Stimulated activated CD8-positive, alpha-beta memory T cell treated with anti-CD3 and anti-CD28 coated beads, Interleukin-7, amount 100 ng/mL, for 1 hour (primary cell): ENCODE measurements at regions not wholly inside any gene's neighbourhood (a gene's known extent, or its start where the extent isn't known, plus 50 kb on each side); places are given as distances from the start of the nearest gene placed in this dataset.

Source experiments
- DNase-seq, 2 donors: peaks; one replicate each; pipeline ENCODE4 v3.0.0-alpha.2; 2020; ENCODE audit warnings: low read depth in 2 of 2

DNA sequence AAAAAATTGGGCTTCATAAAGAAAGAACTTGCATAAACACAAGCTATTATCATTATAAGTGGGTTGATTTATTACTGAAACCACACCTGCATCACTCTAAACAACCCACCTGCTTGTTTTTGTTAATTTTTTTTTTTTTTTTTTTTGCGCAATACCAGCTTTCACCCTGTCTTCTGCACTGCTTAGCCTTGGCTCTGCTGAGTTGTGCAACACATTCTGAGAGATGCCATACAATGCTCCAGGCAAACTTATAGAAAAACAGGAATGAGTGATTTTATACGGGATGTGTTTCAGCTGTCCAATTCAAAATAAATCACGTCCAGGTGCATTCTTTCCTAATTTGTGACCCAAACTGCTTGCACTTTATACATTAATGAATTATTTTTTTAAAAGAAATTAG, 923.6 kb downstream of the GATA3 start:
- no peak for DNase-seq

DNA sequence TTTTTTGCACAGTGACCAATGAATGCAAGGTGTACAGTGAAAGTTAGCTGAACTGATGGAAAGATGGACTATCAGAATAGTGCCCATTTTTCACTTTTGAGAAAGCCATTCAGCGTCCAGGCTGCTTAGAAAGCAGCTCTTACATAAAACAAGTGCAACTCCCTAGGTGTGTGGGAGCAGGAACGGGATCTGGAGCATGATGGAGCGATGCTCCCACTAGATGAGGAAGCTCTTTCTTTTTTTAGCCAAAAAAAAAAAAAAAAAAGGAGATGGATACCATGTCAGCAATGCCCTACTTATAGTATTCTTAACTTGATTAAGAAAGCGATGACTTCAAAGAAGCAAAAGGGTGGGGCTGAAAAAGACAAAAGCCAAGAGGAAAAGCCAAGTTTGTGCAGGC, 925.5 kb downstream of the GATA3 start:
- no peak for DNase-seq

DNA sequence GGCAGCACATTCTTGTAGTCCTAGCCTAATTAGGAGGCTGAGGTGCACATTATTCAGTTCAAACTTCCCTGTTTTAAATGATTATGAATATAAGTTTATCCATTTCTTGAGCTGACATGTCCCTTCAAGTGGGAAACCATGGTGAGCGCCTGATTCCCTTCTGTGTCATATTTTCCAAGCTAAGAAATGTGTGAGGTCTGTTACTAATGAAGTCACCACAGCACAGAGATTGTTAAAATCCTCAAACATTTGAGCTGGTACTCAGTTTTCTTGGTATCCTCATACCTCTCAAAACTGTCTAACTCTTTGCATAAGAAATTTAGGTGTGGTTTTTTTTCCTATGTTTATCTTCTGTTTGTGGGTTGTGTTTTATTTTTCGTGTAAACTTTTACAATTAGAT, 926.8 kb downstream of the GATA3 start:
- DNase-seq, result no peak

DNA sequence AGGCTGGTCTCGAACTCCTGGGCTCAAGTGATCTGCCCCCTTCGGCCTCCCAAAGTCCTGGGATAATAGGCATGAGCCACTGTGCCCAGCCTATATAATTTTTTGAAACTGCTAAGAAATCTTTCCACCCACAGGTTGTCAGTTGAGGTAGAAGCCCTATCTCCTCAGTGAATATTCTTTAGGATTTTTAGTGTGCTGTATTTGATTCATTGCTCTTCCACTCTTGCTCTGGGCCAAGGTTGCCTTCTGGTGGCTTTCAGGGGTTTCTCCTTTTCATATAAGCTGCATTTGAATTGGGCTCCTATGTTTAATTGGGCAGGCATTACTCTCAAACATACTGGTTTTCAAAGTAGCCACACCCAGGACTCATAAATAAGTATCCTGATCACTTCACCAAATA, 931.2 kb downstream of the GATA3 start:
- DNase-seq, result no peak

DNA sequence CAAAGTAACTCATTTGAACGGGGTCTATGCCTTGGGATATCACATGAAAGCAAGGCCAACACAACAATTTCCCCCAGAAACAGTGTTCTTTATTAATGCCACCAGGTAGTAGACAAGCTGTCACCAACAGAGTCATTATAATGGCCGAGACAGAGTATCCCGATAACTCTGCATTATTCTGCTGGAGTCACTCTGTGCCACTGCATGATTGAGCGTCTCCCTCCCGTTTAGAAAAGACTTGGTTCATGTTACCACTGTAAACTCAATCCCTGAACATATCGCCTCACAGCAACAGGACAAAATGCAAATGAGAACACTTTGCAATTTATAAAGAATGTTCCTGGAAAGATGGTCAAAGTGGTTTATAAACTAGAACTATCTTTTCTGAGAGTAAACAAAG, 932.5 kb downstream of the GATA3 start:
- DNase-seq, result no peak

DNA sequence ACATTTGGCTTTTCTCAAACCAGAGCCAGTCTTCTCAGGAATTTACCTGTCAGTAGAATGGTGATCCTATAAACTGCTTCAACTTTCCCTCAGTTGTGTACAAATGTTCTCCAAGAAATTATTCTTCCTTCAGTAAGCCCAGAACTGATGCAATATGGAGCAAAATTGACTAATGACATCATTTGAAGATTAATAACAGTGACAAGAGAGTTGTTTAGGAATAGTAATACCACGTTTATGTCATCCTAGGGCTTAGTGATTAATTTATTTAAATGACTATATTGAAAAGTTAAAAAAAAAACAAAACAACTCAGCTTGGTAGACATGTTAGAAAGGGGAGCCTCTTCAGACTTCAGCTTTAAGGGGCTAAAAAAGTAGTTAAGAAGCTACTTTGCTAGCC, 933.2 kb downstream of the GATA3 start:
- DNase-seq, result no peak

DNA sequence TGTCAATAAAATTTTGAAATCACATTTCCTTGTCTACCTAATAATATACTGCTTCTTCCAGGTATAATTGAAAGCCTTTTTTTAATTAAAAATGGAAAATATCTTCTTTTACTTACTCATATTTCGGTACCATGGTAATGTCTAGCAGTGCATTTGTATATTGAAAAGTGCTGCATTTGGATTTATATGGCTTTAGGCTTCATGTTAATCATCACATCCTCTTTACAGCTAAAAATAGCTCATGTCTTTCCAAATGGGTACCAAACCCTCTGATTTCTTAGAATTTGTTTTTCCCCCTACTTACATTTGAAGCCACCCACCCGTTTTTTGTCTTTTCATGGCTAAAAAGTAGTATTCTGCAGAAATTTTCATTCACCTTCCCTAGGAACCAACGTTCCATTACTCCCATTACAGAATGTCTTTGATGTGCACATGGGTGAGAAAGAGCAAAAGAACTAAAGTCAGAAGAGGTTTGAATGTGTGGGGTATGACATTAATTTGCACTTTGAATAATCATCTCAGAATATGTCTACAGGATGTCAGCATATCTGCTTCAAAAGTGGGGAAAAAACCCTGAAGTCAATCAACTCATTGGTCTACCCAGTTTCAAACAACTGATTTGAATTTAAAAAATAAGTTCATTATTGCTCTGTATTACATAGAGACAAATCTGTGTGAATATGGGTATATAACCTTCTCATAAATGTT, 935.9 kb downstream of the GATA3 start:
- DNase-seq, result no peak

DNA sequence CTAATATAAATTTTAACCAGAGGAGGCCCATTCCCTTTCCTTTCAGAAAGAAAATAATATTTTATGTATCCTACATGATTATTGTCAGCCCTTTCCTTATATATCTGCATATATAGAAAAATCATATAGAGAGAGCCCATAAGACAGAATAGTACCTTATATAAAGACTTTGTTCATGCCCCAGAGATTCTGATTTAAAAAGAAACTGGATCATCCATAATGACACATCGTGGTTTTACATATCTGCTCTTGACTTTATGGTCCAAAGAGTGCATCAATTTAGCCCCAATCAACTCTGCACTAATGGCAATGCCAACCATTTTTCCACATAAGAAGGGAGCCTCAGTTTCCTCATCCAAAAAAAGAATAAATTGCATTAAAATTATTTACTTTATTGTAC, 937.5 kb downstream of the GATA3 start:
- no peak for DNase-seq

DNA sequence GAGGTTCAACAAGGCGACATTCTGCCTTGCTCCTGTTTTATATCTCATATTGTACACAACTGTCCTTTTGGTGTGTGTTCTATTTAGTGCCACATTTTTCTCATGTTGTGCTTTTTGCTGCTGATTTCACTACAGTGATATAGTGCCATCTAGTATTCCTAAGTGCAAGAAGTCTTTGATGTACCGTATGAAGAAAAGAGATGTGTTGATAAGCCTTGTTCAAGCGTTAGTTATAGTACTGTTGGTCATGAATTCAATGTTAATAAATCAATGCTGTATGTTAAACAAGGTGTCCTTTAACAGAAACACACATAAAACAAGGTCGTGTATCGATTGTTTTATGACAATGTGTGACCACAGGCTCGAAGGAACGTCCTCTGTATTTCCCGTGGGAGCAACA, 939.4 kb downstream of the GATA3 start:
- no peak for DNase-seq

DNA sequence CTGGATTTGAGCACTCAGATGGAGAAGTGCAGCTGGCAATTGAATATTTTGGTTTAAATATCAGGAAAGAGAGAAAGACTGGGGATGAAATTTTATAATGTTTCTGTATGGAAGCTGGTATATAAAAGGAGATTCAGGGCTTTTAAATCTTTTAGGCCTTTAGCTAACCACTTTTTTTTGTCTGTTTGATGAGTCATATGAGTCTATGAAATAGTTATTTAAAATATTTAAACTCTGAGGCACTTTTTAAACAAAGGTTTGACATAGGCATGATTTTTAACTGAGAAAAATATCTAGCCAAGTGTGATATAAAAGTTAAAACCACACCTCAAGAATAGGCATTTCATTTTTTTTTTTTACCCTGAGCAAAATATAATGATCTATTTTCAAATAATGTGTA, 944.3 kb downstream of the GATA3 start:
- no peak for DNase-seq

DNA sequence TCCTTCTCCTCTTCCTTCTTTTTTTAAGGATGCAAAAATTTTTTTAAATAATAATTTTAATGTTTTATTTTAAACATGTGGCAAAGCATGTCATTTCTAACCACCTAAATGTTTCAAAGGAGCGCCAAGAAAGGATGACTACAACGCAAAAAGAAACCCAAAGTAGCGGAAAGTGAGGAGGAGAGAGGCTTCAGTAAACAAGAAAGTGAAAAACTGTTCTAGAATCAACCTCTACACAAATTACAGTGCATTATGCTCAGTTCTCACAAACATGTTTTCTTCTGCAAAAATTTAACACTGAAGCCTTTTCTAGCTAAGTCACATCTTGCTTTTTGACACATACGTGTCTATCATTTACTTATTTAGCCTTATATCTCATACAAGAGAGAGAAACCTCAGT, 948.6 kb downstream of the GATA3 start:
- DNase-seq, result no peak

DNA sequence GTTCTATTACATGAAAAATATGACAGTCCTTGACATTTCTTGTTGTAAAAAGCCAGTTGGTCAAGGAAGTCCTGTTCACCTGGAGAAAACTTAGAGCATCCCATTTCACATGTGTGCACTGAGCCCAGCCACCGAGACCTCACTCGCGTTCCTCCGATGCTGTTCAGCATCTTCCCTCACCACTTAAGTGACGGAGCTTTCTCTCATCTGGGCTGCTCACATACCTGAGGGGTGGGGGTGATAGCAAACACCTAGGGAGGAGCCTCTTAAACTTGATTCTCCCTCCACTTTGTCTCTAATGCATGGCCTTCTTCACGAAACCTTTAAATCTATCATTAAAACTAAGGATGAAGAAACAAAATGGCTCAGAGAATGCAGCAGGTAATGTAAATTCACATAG, 950.2 kb downstream of the GATA3 start:
- DNase-seq, result no peak

DNA sequence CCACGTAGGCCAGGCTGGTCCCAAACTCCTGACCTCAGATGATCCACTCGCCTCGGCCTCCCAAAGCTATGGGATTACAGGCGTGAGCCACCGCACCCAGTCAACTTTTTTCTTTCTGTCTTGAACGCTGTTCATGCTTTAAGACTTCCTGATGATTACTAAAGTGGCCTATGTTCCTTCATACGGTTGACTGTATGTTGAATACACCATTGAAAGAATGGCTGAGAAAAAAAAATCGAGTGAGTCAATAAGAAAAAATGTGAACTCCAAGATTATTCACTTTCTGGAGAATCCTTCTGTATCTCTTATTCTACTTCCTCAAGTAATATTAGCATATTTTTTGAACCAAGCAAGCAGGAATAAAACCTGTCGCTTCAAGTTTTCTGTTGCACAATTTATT, 955.0 kb downstream of the GATA3 start:
- DNase-seq, result no peak

DNA sequence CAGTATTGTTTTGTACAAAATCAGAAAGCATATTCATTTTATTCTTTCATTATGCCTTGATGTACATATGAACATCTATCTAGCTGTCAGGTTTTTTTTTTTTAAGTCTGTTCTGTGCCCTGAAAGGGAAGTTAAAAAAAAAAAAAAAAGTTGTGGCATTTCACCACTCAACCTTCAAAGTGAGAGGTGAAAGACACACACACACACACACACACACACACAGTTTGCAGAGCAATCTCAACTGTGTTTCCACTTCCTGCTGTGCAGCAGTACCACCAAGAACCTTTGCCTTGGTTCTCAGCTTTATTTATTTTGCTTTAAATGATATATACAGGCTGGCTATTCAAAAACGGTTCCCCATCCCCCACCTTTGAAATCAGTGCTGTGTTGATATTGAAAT, 955.6 kb downstream of the GATA3 start:
- no peak for DNase-seq

DNA sequence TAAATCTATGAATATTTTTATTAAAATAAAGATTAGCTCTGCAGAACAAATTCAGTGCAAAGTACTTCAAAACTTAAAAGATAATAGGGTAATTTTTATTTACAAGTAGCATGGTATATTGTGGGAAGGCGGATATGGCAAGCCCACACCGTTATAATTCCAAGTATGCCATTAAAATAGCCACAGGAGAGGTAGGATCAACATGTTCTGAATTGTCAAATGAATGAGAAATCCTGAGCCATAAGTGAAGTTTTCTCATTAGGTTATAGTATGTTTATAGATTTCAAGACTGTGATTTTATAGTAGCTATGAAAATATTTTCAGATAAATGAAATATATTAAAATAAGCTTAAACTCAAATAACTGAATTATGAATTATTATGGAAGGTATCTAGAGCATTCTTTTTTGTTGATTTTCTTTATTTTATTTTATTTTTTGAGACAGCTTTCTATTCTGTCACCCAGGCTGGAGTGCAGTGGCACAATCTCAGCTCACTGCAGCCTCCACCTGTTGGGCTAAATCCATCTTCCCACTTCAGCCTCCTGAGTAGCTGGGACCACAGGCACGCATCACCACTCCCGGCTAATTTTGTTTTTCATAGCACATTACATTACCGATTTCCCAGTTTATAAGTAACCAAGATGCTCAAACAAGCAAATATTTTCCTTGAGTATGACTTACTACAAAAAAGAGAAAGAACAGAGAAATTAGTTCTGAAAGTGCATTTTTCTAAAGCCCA, 956.6 kb downstream of the GATA3 start:
- DNase-seq, result no peak

DNA sequence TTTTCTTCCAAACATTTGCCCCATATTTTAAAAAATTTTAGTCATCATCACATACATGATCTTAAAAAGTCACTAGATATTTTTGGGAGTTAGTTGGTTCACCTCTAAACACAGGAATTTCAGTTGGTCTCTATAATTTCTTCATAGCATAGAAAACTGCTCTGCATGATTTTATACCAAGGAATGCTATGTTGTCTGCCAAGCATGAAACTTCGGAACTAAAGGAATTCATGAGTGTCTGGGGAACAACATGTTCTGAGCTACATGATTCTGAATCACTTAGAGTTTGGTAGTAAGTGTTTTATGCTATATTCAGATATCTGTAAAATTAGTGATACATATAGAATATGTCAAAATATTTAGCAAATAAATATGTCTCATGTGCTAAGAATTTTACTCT, 957.8 kb downstream of the GATA3 start:
- DNase-seq, result no peak

DNA sequence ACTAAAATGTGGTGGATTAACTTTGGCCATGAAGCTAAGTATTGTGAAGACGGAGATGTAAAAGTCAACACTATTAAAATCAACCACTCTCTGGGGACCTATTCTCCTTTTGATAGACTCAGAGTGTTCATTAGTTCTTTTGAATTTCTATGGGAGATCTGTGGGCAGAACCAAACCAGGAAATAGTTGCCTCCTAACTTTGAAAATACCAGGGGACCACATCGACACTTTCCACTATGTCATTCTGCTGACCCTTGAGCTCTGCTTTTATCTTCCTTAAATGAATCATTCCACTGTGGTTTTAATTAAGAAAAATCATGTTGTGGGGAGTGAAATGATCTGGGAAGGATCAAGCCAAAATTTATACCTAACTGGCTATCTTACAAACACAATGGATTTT, 960.5 kb downstream of the GATA3 start:
- DNase-seq, result no peak

DNA sequence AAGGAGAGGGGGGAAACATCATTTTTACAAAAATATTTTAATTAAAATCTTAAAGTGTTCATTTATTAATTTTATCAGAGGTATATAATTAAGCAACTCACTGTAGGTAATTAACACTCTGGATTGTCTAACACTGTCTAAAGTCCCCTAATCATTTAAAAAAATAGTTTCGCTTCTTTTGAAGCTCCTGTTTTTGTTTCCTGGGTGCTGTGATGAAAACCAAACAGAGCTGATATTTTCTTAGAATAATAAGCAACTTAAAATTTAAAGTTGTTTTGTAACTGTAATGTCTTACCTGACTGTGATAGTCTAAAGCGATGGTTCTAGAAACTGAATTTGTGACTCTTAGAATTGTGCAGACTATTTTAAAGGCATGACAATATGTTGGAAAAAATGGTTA, 961.0 kb downstream of the GATA3 start:
- no peak for DNase-seq

DNA sequence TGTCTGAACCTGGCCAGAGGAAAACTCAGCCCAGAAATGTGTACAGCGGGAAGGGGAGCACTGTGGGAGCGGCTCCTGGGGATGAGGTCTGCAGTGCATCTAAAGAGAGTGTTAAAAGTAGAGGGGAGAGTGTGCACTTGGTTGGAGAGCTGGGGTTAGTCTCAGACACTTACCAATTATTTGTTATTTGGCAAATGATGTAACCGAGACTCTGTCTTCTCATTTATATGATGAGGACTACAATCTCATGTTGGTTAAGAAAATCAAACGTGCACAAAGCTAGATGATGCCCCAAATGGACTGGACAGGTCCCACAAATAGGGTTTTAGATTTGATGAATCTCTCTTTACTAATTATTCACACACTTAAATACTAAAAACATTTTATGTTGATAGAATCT, 962.4 kb downstream of the GATA3 start:
- DNase-seq, result no peak

DNA sequence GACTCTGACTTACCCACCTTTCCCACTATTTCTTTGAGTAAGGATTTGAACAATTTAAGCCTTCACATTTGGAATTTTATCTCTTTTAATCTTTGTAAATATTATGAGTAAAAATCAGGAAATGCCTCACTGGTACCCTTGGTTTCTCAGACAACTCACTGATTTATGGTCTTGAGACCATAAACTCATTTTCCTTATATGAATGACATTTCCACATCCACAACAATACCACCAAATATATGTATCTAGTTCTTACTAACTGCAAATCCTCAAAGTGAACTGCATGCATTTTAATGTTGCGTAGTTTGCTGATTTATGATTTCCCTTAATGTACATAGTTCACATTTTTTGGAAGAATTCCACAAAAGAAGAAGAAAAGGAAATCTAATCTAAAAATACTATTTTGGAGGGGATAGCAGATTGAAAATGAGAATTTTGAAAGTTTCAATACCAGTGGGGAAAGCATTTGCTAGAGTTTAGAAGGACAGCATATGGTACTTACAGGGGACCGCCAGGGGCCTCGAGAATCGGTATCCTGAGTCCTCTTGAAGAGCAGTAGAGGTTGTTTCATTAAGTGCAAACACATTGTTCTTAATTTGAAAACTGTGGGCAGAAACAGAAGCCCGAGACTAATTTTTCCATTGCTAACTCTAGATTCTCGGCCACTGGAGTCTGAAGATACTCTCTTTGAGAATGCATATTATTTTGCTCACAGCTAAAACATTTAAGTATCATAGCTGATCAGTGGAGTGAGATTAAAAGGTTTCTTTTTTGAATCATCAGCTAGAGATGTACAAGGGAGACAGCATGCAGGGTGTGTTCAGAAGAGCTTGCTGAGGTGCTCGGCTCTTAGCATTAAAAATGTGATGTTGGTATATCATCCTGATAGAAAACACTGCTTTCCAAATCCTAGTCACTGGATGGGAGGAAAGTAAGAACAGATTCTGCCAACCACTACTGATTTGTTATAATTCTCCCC, 964.0 kb downstream of the GATA3 start:
- DNase-seq, result no peak

DNA sequence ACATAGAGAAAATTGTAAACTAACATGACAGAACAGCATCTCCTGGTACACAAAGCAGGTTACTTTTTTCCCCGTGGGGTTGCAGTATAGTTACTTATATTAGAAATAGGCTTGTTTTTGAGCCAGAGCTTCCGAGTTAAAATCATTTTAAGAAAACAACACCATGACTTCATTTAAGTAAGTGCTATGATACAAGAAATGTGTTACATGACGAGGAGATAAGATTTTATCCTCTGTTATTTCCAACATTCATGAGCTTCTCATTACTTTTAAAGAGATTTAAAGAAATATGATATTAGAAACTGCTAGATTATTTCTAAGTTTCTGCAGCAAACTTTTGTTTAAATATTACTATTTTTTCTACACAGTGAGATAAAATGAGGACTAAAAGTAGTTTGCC, 968.7 kb downstream of the GATA3 start:
- no peak for DNase-seq

DNA sequence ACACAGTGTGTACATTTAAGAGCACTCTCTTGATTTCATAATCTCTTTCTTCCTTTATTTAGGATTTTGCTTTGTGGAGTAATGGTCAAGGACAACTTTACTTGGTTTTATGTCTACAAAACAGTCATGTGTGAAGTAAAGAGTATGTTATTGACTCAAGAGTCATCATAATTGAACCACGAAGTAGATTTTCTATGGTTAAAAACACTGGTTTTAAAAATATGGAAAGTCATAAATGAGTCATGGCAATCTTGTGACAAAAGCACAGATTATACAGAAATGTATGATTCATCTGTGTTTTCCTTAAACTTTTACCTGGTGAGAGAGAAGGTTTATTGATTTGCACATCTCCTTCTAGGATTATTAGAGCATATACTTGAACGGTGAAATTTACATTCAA, 969.7 kb downstream of the GATA3 start:
- no peak for DNase-seq

DNA sequence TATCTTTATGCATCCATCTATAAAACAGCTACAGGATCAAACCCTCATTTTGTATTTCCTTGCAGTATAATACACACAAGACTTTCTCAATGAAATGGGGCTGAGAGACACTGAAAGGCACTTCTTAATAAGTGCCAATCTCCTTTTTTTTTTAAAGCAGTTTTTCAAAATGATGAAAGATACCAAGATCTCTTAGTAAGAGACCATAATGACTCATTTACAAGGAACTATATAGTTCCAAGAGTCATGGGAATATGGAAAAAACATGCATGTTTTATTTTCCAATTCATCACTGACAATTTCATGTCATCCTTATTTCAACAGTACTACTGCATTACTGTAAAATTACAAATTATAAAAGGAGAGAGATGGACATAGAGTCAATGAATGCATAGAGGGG, 973.7 kb downstream of the GATA3 start:
- DNase-seq, result no peak
